SJSA1 (cell line): ENCODE measurements at regions not wholly inside any gene's neighbourhood (a gene's known extent, or its start where the extent isn't known, plus 50 kb on each side); places are given as distances from the start of the nearest gene placed in this dataset.

Experiments
- DNase-seq, 2 experiments: peaks; one replicate each; pipeline ENCODE4 v3.0.0-alpha.2; 2015 to 2020; ENCODE audit warnings: low spot score in 2 of 2, low read depth in 1 of 2
- H3K27ac ChIP-seq: fragments of 250-450 bp; sonication (Bioruptor Pico); 2 replicates; pipeline ENCODE4 v1.5.1; 2020; ENCODE audit warnings: mild to moderate bottlenecking, moderate library complexity
- H3K27me3 ChIP-seq: fragments of 250-450 bp; sonication (Bioruptor Pico); replicated peaks from 2 replicates; pipeline ENCODE4 v1.5.1; 2020; ENCODE audit warnings: mild to moderate bottlenecking, moderate library complexity
- H3K36me3 ChIP-seq: fragments of 250-450 bp; sonication (Bioruptor Pico); 2 replicates; pipeline ENCODE4 v1.5.1; 2020; ENCODE audit warnings: mild to moderate bottlenecking
- H3K4me1 ChIP-seq: fragments of 250-450 bp; sonication (Bioruptor Pico); replicated peaks from 2 replicates; pipeline ENCODE4 v1.6.1; 2021; ENCODE audit warnings: mild to moderate bottlenecking
- H3K4me3 ChIP-seq: fragments of 250-450 bp; sonication (Bioruptor Pico); 2 replicates; pipeline ENCODE4 v1.5.1; 2020; ENCODE audit warnings: mild to moderate bottlenecking
- H3K9me3 ChIP-seq: fragments of 250-450 bp; sonication (Bioruptor Pico); replicated peaks from 2 replicates; pipeline ENCODE4 v1.5.1; 2020; ENCODE audit warnings: mild to moderate bottlenecking

DNA sequence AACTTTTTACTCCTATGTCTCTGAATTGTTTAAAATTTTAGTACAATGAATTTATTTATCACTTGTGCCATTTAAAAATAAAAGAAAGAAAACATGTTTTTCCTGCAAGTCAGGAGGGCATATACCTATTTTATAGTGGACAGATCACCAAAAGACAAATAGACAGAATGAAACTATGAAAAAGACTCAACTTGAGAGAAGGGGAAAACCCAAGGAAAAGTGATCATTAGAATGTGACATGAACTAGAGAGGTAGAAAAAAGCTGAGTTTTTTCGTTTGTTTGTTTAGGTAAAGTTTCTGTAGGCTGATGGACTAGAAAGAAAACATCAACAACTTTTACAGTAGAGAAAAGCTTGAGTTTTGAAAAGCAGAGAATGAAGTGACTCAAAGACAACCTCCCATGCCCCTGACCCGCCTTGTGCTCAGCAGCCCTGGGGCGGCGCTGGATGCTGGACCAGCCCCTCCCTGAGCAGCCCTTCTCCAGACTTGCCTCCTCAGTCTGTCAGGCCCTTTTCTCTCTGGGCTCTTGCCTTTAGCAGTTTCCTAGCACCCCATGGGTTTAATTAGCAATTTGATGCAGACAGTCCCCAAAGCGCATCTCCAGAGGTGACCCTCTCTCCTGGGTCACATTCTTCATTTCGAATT is 95.1 kb upstream of the ARID2 start:
- no peak for DNase-seq
- no peaks in the 10 kb centered on the region for H3K9me3 ChIP-seq

GRCh38 chr12:45637242-45637641 is 92.3 kb upstream of the ARID2 start:
- Histone ChIP-seq H3K27me3 (peaks cover 4% of the 10 kb centered on the region; the same call in 1 of the 2 replicates), H3K9me3 (no peaks in the 10 kb centered on the region), H3K36me3 (no peaks in the 10 kb centered on the region), H3K27ac (no peak overlapping the region), H3K4me1 (peaks cover 5% of the 10 kb centered on the region; the same call in 1 of the 2 replicates), H3K4me3 (no peak overlapping the region)
- DNase-seq = no peak

More for the DNA sequence above, 95.1 kb upstream of the ARID2 start:
- H3K4me3 ChIP-seq = no peak overlapping the region
- no peaks in the 10 kb centered on the region; the same call in 1 of the 2 replicates for H3K27me3 ChIP-seq
- H3K4me1 ChIP-seq = peaks cover 5% of the 10 kb centered on the region; the same call in 1 of the 2 replicates
- H3K27ac ChIP-seq = no peak overlapping the region
- H3K36me3 ChIP-seq = no peaks in the 10 kb centered on the region

- Histone ChIP-seq H3K27me3 (peaks cover 4% of the 10 kb centered on the region; the same call in 1 of the 2 replicates), H3K4me3 (no peak overlapping the region), H3K9me3 (no peaks in the 10 kb centered on the region), H3K4me1 (peaks cover 5% of the 10 kb centered on the region; the same call in 1 of the 2 replicates), H3K27ac (no peak overlapping the region), H3K36me3 (no peaks in the 10 kb centered on the region)
- no peak for DNase-seq
Measured at GRCh38 chr12:45637706-45638105, 91.8 kb upstream of the ARID2 start.

- Histone ChIP-seq H3K36me3 (no peaks in the 10 kb centered on the region), H3K9me3 (no peaks in the 10 kb centered on the region), H3K4me3 (no peak overlapping the region), H3K4me1 (peaks cover 5% of the 10 kb centered on the region; the same call in 1 of the 2 replicates), H3K27ac (no peak overlapping the region), H3K27me3 (peaks cover 4% of the 10 kb centered on the region; the same call in 1 of the 2 replicates)
- DNase-seq = no peak
Measured at GRCh38 chr12:45638386-45638785, 91.1 kb upstream of the ARID2 start.

DNA sequence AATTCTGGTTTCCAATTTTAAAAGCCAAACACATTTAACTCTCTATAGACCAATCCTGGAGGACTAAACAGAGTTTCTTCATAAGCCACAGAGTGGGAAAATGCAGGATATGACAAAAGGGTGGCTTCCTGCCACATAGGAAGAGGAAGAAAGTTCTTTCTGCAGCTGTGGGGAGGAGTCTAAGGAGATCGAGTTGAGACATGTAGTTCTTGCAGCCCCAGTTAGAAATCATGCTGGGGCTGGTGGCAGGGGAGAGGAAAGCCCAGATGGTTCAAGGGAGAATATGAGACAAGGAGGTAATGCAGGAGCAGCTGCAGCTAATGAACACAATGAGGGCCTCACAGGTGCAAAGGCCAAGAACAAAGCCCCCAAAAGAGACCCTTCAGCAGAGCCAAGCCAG is 85.0 kb upstream of the ARID2 start:
- Histone ChIP-seq H3K27me3 (peaks cover 4% of the 10 kb centered on the region; the same call in 1 of the 2 replicates), H3K27ac (no peak overlapping the region), H3K36me3 (no peaks in the 10 kb centered on the region), H3K4me3 (no peak overlapping the region), H3K4me1 (no peaks in the 10 kb centered on the region), H3K9me3 (no peaks in the 10 kb centered on the region)
- DNase-seq = no peak

GRCh38 chr12:45646851-45647581 is 82.5 kb upstream of the ARID2 start:
- Histone ChIP-seq H3K27me3 (0 out of 2 replicates have a peak, but pooled peaks cover under 1% of the 10 kb centered on the region), H3K9me3 (no peaks in the 10 kb centered on the region), H3K4me3 (no peak overlapping the region), H3K4me1 (no peaks in the 10 kb centered on the region), H3K36me3 (no peaks in the 10 kb centered on the region), H3K27ac (no peak overlapping the region)
- DNase-seq = no peak

GRCh38 chr12:45648070-45648469 is 81.4 kb upstream of the ARID2 start:
- H3K36me3 ChIP-seq = no peaks in the 10 kb centered on the region
- H3K27me3 ChIP-seq = no peaks in the 10 kb centered on the region
- H3K27ac ChIP-seq = no peak overlapping the region
- H3K4me3 ChIP-seq = no peak overlapping the region
- no peak for DNase-seq
- H3K4me1 ChIP-seq = no peaks in the 10 kb centered on the region
- no peaks in the 10 kb centered on the region for H3K9me3 ChIP-seq

DNA sequence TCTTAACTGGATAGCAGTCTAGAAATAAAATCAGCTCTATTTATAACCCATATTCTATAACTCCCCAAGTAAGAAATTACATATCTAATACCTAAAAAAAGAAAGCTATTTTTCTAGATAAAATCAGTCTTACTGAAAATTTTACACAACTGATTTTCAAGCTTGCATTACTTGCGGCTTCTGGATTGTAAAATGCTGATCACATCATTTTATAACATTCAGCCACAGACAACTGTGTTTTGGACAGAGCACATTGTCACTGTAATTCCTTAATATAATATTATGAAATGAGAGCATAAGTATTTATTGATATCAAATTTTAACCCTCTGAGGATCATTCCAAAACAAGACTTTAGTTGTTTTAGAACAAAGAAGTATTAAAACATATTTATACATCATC is 78.5 kb upstream of the ARID2 start:
- no peaks in the 10 kb centered on the region for H3K36me3 ChIP-seq
- DNase-seq = no peak
- no peaks in the 10 kb centered on the region for H3K4me1 ChIP-seq
- H3K27me3 ChIP-seq = no peaks in the 10 kb centered on the region
- H3K4me3 ChIP-seq = no peak overlapping the region
- no peak overlapping the region for H3K27ac ChIP-seq
- H3K9me3 ChIP-seq = no peaks in the 10 kb centered on the region

DNA sequence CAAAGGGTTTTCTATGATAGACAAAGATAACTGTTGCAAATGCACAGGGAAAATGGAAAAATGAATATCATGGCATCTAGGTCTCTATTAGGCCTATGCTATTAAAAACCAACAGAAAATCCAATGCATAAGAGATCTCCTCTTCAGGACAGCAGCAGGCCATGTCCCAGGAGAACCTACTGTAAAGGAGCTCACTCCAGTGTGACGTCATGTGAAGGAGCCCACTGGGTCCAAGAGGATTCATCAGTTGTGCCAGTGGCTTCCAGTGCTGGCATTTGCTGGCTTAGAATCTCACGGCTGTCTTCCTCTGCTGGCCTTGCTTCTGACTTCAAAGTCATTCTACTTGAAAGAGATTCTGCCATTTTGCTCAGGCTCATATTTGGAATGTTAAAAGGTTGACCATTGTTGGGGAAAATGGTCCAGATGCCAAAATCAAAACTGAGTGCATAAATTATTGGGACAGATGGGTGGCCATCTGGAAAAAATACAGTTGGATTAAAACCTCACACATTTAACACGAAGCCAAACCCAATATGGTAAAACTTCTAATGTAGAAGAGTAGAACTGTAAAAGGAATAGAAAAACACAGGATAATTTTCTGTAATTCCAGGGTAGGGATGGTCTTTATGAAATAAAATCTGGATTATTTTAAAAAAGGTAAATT is 75.4 kb upstream of the ARID2 start:
- no peaks in the 10 kb centered on the region for H3K27me3 ChIP-seq
- no peak overlapping the region for H3K27ac ChIP-seq
- DNase-seq = no peak
- no peak overlapping the region for H3K4me3 ChIP-seq
- H3K9me3 ChIP-seq = no peaks in the 10 kb centered on the region
- no peaks in the 10 kb centered on the region for H3K4me1 ChIP-seq
- H3K36me3 ChIP-seq = no peaks in the 10 kb centered on the region

- DNase-seq = no peak
- no peaks in the 10 kb centered on the region for H3K27me3 ChIP-seq
Measured at GRCh38 chr12:45655186-45655585, 74.3 kb upstream of the ARID2 start.

DNA sequence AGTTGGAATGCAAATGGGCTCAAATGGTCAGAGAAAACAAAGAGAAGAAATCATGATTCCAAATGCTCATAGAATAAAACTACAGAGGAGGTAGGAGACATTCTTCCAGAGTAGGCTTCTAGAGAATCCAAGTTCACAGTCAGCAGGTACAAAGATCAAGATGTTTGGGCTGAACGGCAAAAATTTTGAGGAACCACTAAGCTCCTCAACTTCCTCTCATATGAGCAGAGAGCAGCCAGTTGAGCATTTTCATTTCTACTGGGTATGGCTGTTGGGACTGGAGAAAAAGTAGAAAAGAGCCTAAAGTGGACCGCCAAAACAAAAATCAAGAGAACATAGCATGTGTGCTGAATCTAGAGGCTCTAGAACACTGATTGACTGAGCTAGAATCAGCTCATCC is 73.8 kb upstream of the ARID2 start:
- Histone ChIP-seq H3K4me3 (no peak overlapping the region), H3K27ac (no peak overlapping the region), H3K27me3 (no peaks in the 10 kb centered on the region), H3K36me3 (no peaks in the 10 kb centered on the region), H3K4me1 (no peaks in the 10 kb centered on the region), H3K9me3 (no peaks in the 10 kb centered on the region)
- DNase-seq = no peak

More at GRCh38 chr12:45655186-45655585, 74.3 kb upstream of the ARID2 start:
- Histone ChIP-seq H3K4me3 (no peak overlapping the region), H3K4me1 (no peaks in the 10 kb centered on the region), H3K9me3 (no peaks in the 10 kb centered on the region), H3K27ac (no peak overlapping the region), H3K36me3 (no peaks in the 10 kb centered on the region)

DNA sequence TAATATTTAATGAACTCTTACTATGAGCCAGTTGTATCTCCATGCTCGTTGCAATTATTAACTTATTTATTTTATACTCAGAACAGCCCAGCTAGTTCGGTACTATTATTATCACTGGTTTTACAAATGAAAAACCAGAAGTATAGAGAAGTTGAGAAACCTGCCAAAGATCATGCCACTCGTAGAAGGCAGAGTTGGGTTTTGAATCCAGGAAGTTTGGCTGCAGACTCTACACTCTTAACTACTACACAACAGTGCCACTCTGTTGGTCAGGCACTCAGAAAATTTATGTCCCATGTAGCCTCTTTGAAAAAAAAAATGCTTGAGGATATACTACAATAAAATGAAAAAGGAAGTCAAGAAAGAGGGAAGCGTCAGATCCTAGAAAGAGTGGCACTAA is 71.5 kb upstream of the ARID2 start:
- no peak for DNase-seq

DNA sequence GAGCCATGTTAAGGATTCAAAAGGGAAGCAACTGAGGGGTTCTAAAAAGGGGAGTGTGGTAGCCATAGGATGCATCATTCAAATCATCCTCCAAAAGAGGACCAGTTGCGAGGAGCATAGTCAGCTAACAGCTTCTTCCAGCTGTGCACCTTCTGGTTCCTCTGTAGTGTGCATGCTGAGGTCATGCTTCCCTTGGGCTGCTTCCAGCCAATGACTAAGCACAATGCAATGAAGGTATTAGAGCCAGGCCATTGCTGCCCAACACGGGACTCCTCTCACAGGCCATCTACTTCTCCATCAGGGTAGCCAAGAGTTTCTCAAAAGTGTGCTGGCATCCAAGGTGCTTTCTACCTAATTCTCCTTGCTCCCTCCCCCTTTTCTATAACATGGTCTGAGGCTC is 69.2 kb upstream of the ARID2 start:
- Histone ChIP-seq H3K9me3 (no peaks in the 10 kb centered on the region), H3K27me3 (no peaks in the 10 kb centered on the region), H3K4me3 (no peak overlapping the region), H3K36me3 (no peaks in the 10 kb centered on the region), H3K27ac (no peak overlapping the region), H3K4me1 (no peaks in the 10 kb centered on the region)
- peak in 1 of 2 experiments; percentile 47 for DNase-seq

More for the DNA sequence above, 71.5 kb upstream of the ARID2 start:
- Histone ChIP-seq H3K4me1 (no peaks in the 10 kb centered on the region), H3K4me3 (no peak overlapping the region), H3K27ac (no peak overlapping the region), H3K36me3 (no peaks in the 10 kb centered on the region), H3K9me3 (no peaks in the 10 kb centered on the region), H3K27me3 (no peaks in the 10 kb centered on the region)

DNA sequence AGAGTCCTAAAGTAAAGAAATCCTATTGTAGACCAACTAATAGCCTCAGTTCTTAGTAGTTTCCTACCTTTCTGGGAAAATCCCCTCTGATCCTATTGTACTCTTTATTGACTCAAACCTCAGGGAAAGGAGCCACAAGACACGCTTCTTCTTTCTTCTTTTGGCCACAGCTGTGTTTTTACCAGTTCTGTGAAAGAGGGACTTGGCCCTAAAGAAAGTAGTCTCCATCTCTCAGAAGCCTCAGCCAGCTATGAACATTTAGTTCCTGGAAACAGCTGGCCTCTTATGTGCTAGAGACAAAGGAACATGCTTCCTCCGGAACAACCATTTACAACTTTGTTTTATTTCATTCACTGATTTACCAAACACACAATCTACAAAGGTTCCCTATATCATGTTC is 66.1 kb upstream of the ARID2 start:
- Histone ChIP-seq H3K27me3 (no peaks in the 10 kb centered on the region), H3K4me1 (no peaks in the 10 kb centered on the region), H3K4me3 (no peak overlapping the region), H3K36me3 (no peaks in the 10 kb centered on the region), H3K9me3 (no peaks in the 10 kb centered on the region), H3K27ac (no peak overlapping the region)
- DNase-seq = no peak
